ENCODE measurements at regions not wholly inside any gene's neighbourhood (a gene's known extent, or its start where the extent isn't known, plus 50 kb on each side); places are given as distances from the start of the nearest gene placed in this dataset.
A peak's percentile ranks its signal among the peaks of the same experiment; 100 is the strongest.

DNA sequence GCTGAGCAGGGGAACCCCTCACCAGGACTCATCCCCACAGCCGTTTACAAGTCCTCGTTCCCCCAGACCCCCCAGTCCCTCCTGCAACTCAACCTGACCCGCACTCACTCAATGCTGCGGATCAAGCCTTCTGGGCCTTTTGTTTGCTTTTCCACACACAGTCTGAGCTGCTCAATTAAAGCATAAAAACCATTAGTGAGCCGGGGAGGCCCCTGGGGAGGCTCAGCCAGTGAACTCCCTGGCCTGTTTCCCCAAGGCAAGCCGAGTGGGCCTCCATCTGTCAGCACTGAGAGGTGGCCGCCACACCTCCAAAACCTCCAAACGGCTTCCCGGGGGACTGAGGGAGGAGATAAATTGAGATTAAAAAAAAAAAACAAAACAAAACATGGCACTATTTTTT, 158.5 kb downstream of the SHOX start:
- H3K27ac ChIP-seq: no peak overlapping the region
- intact Hi-C loops (cut with DNase I): no loop called here
- no peak overlapping the region for H3K4me3 ChIP-seq
- ATAC-seq (no peak), DNase-seq (no peak)
- no peaks in the 10 kb centered on the region for H3K4me1 ChIP-seq
- peaks cover 7 to 72% of the 10 kb centered on the region in 2 donors for H3K27me3 ChIP-seq
- TF ChIP-seq, protein P1, sequence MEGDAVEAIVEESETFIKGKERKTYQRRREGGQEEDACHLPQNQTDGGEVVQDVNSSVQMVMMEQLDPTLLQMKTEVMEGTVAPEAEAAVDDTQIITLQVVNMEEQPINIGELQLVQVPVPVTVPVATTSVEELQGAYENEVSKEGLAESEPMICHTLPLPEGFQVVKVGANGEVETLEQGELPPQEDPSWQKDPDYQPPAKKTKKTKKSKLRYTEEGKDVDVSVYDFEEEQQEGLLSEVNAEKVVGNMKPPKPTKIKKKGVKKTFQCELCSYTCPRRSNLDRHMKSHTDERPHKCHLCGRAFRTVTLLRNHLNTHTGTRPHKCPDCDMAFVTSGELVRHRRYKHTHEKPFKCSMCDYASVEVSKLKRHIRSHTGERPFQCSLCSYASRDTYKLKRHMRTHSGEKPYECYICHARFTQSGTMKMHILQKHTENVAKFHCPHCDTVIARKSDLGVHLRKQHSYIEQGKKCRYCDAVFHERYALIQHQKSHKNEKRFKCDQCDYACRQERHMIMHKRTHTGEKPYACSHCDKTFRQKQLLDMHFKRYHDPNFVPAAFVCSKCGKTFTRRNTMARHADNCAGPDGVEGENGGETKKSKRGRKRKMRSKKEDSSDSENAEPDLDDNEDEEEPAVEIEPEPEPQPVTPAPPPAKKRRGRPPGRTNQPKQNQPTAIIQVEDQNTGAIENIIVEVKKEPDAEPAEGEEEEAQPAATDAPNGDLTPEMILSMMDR (IDR thresholded peaks at IDR 0.05): no peak
- no peaks in the 10 kb centered on the region for H3K36me3 ChIP-seq
- H3K9me3 ChIP-seq: no peaks in the 10 kb centered on the region

DNA sequence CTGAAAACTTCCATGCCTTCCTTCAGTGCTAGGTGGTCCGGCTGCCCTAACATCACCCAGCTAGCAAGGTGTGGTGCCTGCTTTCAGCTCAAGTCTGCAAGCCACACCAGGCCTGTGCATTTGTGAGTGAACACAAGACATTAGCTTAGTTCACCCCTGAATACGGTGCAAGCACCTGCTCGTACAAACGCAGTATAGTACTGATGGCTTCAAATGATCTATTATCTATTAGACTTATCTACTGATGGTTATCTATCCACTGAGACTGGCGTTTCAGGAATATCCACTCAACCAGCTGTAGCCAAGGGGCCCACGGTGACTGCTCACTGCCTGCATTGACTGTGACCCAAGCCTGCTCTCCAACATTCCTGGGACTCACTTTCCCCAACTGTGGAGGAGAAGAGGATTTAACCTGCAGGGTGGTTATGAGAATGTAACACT, 155.9 kb downstream of the SHOX start:
- H3K4me3 ChIP-seq: no peak overlapping the region
- H3K27me3 ChIP-seq: peaks cover 7 to 55% of the 10 kb centered on the region in 2 donors
- no peak for ATAC-seq
- H3K27ac ChIP-seq: no peak overlapping the region
- DNase-seq: peak in 1 of 4 donors; percentile 11
- TF ChIP-seq, protein P1 (IDR thresholded peaks at IDR 0.05): no peak
- intact Hi-C loops (cut with DNase I): no loop called here
- H3K36me3 ChIP-seq: no peaks in the 10 kb centered on the region
- peaks cover 0 to 3% of the 10 kb centered on the region in 2 donors for H3K9me3 ChIP-seq
- no peaks in the 10 kb centered on the region for H3K4me1 ChIP-seq

DNA sequence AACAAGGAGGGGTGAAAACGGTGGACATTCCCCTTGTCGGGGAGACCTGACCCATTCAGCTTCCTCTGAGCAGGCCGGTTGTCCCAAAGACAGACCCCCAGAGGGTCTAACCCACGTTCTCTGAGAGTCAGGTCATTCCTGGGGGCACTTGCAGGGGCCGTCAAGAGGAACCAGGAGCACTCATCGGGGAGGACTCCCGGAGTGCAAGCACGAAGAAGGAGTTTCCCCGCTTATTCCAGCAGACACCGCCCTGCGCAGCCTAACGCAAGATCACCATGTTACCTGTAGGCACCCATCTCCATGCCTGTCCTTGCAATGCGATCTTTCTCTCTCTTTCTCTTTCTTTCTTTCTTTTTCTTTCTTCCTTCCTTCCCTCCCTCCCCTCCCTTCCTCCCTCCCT, 154.2 kb downstream of the SHOX start:
- H3K36me3 ChIP-seq: no peaks in the 10 kb centered on the region
- ATAC-seq (no peak), DNase-seq (peak in 1 of 4 donors; percentile 39)
- H3K4me3 ChIP-seq: no peak overlapping the region
- no peaks in the 10 kb centered on the region for H3K4me1 ChIP-seq
- TF ChIP-seq, protein P1 (IDR thresholded peaks at IDR 0.05): no peak
- no peak overlapping the region for H3K27ac ChIP-seq
- intact Hi-C loops (cut with DNase I): no loop called here
- peaks cover 0 to 43% of the 10 kb centered on the region in 2 donors for H3K27me3 ChIP-seq
- H3K9me3 ChIP-seq: peaks cover 0 to 3% of the 10 kb centered on the region in 2 donors

DNA sequence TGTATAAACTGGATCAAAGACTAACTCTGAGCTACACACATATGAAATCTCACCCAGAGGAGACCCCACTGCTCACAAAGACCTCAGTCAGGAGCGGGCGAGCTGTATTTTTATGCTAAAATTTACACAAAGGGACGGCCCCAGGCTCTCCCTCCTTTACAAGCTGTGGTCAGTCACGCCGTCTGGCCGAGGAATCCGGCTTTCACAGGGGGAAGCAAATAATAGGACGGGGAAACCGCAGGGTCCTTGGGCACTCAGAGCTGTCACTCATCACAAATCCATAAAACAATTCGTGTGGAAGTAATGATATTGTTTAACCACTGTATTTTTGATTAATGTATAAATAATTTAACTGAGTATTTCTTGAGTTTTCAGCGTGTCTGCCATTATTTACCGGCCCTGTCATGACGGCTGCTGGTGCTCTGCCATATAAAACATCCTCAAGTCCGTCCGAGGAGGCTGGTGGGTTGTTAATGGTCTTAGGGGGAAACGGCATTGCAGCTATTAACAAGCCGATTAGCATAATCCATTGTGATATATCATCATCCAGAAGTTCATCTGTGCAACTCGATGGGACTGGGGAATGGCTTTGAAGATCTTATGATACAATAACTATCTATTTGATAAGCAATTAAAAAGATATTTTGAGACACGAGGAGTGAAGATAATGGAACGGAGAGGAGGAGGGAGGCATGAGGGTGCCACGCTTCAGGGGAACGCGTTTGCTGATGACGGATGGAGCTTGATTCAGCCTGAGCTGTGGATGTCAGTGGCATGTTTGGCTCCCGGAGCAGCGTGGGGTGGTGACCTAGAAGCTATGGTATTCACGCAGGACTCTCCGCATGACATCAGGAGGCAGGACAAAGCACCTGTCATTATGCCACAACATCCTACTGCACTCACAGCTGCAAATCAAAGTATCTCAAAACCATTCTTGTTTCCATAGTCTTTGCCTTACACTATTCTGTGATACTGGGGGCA, 150.9 kb downstream of the SHOX start:
- TF ChIP-seq, protein P1 (IDR thresholded peaks at IDR 0.05): no peak
- ATAC-seq: no peak
- Histone ChIP-seq H3K4me3 (no peak overlapping the region), H3K27ac (no peak overlapping the region), H3K9me3 (peaks cover 0 to 3% of the 10 kb centered on the region in 2 donors), H3K4me1 (no peaks in the 10 kb centered on the region), H3K27me3 (peaks cover 0 to 16% of the 10 kb centered on the region in 2 donors), H3K36me3 (no peaks in the 10 kb centered on the region)
- no peak for DNase-seq
- intact Hi-C loops (cut with DNase I): no loop called here

DNA sequence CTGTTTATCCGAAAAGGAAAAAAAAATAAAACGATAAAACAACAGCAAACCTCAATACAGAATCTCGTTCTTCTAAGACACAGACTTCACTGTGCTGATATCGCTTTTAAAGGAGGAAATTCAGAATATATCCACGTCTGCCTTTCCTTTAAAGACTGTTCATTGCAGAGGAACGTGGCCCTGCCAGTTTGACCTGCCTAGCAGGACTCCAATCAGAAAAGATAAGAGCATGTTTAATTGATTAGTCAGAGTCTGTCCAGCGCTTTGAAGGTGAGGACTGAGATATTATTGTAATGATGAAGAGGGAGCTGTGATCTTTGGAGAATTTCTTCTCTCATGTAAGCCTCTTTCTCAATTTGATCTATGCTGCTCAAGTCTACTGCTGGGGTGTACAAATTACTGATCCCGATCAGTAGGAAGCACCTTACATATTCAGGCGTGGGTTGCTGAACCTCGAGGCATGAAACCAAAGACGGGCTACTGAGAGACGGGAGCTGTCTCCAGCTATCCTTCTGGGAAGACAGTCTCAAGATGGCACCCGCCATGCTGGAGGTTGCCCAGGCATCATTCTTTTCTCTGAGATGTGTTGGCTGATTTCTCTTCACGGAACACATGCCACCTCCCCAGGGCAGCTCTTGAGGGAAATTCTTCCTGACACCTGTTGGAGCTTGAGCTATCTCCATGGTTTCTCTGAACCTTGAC, 146.1 kb downstream of the SHOX start:
- no peak for DNase-seq
- peaks cover 0 to 5% of the 10 kb centered on the region in 2 donors for H3K27me3 ChIP-seq
- ATAC-seq: no peak
- H3K9me3 ChIP-seq: no peaks in the 10 kb centered on the region
- intact Hi-C loops (cut with DNase I): no loop called here
- no peak overlapping the region for H3K4me3 ChIP-seq
- no peak overlapping the region for H3K27ac ChIP-seq
- TF ChIP-seq, protein P1 (IDR thresholded peaks at IDR 0.05): no peak
- H3K4me1 ChIP-seq: no peaks in the 10 kb centered on the region
- no peaks in the 10 kb centered on the region for H3K36me3 ChIP-seq
